MM.1S (cell line): ENCODE measurements at regions not wholly inside any gene's neighbourhood (a gene's known extent, or its start where the extent isn't known, plus 50 kb on each side); places are given as distances from the start of the nearest gene placed in this dataset.

ENCODE experiments used
- EZH2 ChIP-seq: fragments of 300-600 bp; sonication (generic); optimal IDR thresholded peaks from 2 replicates; pipeline ENCODE3; 2017; ENCODE audit warnings: low read depth, mild to moderate bottlenecking, antibody characterized with exemption, low read length, mixed read lengths
- EZH2phosphoT487 ChIP-seq: fragments of 300-600 bp; sonication (generic); IDR thresholded peaks from 2 replicates; pipeline ENCODE4 v1.6.1; 2018; ENCODE audit warnings: antibody characterized with exemption, low read length
- TF ChIP-seq, protein P1 (sequence below): fragments of 300-600 bp; sonication (generic); IDR thresholded peaks from 2 replicates; pipeline ENCODE4 v1.5.1; 2016; ENCODE audit warnings: antibody characterized with exemption, low read length, mixed read lengths

DNA sequence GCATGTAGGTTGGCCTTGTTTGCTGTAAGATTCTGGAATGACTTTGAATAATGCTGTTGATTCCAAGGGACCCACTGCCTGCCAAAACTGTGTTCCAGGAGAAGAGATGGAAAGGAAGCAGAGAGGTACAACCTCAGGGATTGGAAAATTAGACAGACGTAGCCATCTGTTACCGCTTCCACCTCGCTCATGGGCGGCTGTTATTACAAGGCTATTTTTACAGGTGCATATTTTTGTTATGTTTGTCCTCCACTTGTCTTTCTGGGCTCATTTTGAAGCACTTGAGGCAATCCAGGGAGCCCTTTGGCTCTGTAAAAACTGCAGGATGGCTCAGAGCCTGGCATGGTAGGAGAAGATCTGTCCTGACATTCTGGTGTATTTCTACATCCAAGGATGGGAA lies 276.4 kb upstream of the TMTC4 start:
- TF ChIP-seq, protein P1, sequence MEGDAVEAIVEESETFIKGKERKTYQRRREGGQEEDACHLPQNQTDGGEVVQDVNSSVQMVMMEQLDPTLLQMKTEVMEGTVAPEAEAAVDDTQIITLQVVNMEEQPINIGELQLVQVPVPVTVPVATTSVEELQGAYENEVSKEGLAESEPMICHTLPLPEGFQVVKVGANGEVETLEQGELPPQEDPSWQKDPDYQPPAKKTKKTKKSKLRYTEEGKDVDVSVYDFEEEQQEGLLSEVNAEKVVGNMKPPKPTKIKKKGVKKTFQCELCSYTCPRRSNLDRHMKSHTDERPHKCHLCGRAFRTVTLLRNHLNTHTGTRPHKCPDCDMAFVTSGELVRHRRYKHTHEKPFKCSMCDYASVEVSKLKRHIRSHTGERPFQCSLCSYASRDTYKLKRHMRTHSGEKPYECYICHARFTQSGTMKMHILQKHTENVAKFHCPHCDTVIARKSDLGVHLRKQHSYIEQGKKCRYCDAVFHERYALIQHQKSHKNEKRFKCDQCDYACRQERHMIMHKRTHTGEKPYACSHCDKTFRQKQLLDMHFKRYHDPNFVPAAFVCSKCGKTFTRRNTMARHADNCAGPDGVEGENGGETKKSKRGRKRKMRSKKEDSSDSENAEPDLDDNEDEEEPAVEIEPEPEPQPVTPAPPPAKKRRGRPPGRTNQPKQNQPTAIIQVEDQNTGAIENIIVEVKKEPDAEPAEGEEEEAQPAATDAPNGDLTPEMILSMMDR, result no peak
- TF ChIP-seq EZH2 (no peak), EZH2phosphoT487 (no peak)
